Suprapubic skin (tissue), 4 donors: ENCODE measurements at regions not wholly inside any gene's neighbourhood (a gene's known extent, or its start where the extent isn't known, plus 50 kb on each side); places are given as distances from the start of the nearest gene placed in this dataset.

Experiments
- DNase-seq, 2 donors: peaks; one replicate each; pipeline ENCODE4 v3.0.0-alpha.2; 2019; ENCODE audit warnings: low spot score in 2 of 2
- H3K27ac ChIP-seq: fragments of 200-600 bp; sonication (generic); one replicate; pipeline ENCODE4 v1.5.1; 2019
- H3K27me3 ChIP-seq: fragments of 200-600 bp; sonication (generic); one replicate; pipeline ENCODE4 v1.5.1; 2019
- H3K36me3 ChIP-seq: fragments of 200-600 bp; sonication (generic); one replicate; pipeline ENCODE4 v1.5.1; 2019
- H3K4me1 ChIP-seq: fragments of 200-600 bp; sonication (generic); one replicate; pipeline ENCODE4 v1.5.1; 2019
- H3K4me3 ChIP-seq: fragments of 200-600 bp; sonication (generic); one replicate; pipeline ENCODE4 v1.5.1; 2019; ENCODE audit warnings: mild to moderate bottlenecking
- H3K9me3 ChIP-seq: fragments of 200-600 bp; sonication (generic); one replicate; pipeline ENCODE4 v1.5.1; 2019
- CTCF ChIP-seq, 2 donors: fragments of 200-600 bp in 1 of 2; fragments of 450-650 bp in 1 of 2; sonication (generic) in 1 of 2; IDR thresholded peaks; one replicate each; pipeline ENCODE4 v1.5.1; 2016 to 2019; ENCODE audit warnings: antibody characterized with exemption in 2 of 2, mild to moderate bottlenecking in 1 of 2, moderate library complexity in 1 of 2
- EP300 ChIP-seq: sonication (generic); formaldehyde crosslinking; IDR thresholded peaks from one replicate; pipeline ENCODE4 v1.6.1; 2017; ENCODE audit warnings: antibody characterized with exemption
- POLR2A ChIP-seq, 2 donors: fragments of 450-650 bp; IDR thresholded peaks; one replicate each; pipeline ENCODE4 v1.6.1; 2017; ENCODE audit warnings: antibody characterized with exemption in 2 of 2, mild to moderate bottlenecking in 2 of 2, moderate library complexity in 2 of 2
- POLR2AphosphoS5 ChIP-seq, 3 donors: sonication (generic); formaldehyde crosslinking; IDR thresholded peaks; one replicate each; pipeline ENCODE4 v1.6.1; 2017; ENCODE audit warnings: antibody characterized with exemption in 3 of 3
- WGBS: methylation state at CpG from one replicate; pipeline ENCODE4 v1.1.5; 2018; 5-methylcytosine and 5-hydroxymethylcytosine counted together

- Histone ChIP-seq H3K9me3 (no peaks in the 10 kb centered on the region), H3K27me3 (no peaks in the 10 kb centered on the region), H3K4me1 (no peaks in the 10 kb centered on the region), H3K36me3 (no peaks in the 10 kb centered on the region), H3K27ac (no peak overlapping the region), H3K4me3 (no peak overlapping the region)
- TF ChIP-seq EP300 (no peak), POLR2AphosphoS5 (IDR thresholded peaks at IDR 0.05) (no peak), CTCF (IDR thresholded peaks at IDR 0.05) (no peak), POLR2A (IDR thresholded peaks at IDR 0.05) (no peak)
- 81% methylated on average over 4 of the region's 4 CpGs for WGBS
- DNase-seq, result no peak
These were observed 365.6 kb upstream of the TMPO start for GRCh38 chr12:98149691-98150210.

GRCh38 chr12:98151105-98151590, 364.2 kb upstream of the TMPO start:
- no peak overlapping the region for H3K27ac ChIP-seq
- H3K27me3 ChIP-seq, result no peaks in the 10 kb centered on the region
- H3K4me1 ChIP-seq, result no peaks in the 10 kb centered on the region
- H3K36me3 ChIP-seq, result no peaks in the 10 kb centered on the region
- DNase-seq, result no peak
- no peak for TF ChIP-seq POLR2AphosphoS5 (IDR thresholded peaks at IDR 0.05)
- no peak for TF ChIP-seq CTCF (IDR thresholded peaks at IDR 0.05)
- TF ChIP-seq POLR2A (IDR thresholded peaks at IDR 0.05), result no peak
- TF ChIP-seq EP300, result no peak
- no peaks in the 10 kb centered on the region for H3K9me3 ChIP-seq
- 79% methylated on average over 4 of the region's 4 CpGs for WGBS
- no peak overlapping the region for H3K4me3 ChIP-seq

DNA sequence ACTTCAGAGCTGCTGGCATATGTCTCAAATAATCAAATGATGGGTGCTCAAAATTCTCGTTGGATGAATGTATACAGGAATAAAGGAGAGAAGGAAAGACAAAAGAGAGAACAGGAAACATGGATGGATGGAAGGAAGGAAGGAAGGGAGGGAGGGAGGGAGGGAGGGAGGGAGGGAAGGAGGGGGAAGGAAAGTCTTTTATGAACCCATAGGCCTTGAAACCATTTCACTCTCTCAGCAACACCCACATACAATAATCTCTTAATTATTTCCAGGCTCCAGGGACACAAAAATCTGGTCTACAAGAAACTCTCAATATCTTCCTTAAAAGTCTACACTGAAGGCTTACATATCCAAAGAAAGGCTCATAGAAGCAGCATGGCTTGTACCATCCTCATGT, 363.4 kb upstream of the TMPO start:
- Histone ChIP-seq H3K4me1 (no peaks in the 10 kb centered on the region), H3K4me3 (no peak overlapping the region), H3K27ac (no peak overlapping the region), H3K9me3 (no peaks in the 10 kb centered on the region), H3K36me3 (no peaks in the 10 kb centered on the region), H3K27me3 (no peaks in the 10 kb centered on the region)
- TF ChIP-seq POLR2AphosphoS5 (IDR thresholded peaks at IDR 0.05) (no peak), POLR2A (IDR thresholded peaks at IDR 0.05) (no peak), CTCF (IDR thresholded peaks at IDR 0.05) (no peak), EP300 (no peak)
- 68% methylated on average over 1 of the region's 1 CpG for WGBS
- no peak for DNase-seq

GRCh38 chr12:98154850-98155249, 360.5 kb upstream of the TMPO start:
- no peaks in the 10 kb centered on the region for H3K27me3 ChIP-seq
- no peaks in the 10 kb centered on the region for H3K9me3 ChIP-seq
- 23% methylated on average over 4 of the region's 4 CpGs for WGBS
- no peak for DNase-seq
- no peak overlapping the region for H3K4me3 ChIP-seq
- H3K36me3 ChIP-seq, result no peaks in the 10 kb centered on the region
- no peak overlapping the region for H3K27ac ChIP-seq
- TF ChIP-seq CTCF (IDR thresholded peaks at IDR 0.05), result no peak
- no peak for TF ChIP-seq POLR2AphosphoS5 (IDR thresholded peaks at IDR 0.05)
- no peak for TF ChIP-seq EP300
- TF ChIP-seq POLR2A (IDR thresholded peaks at IDR 0.05), result no peak
- H3K4me1 ChIP-seq, result no peaks in the 10 kb centered on the region

- TF ChIP-seq CTCF (IDR thresholded peaks at IDR 0.05) (no peak), POLR2AphosphoS5 (IDR thresholded peaks at IDR 0.05) (no peak), EP300 (no peak), POLR2A (IDR thresholded peaks at IDR 0.05) (no peak)
- H3K36me3 ChIP-seq, result no peaks in the 10 kb centered on the region
- WGBS, result 74% methylated on average over 2 of the region's 2 CpGs
These were observed 358.7 kb upstream of the TMPO start for GRCh38 chr12:98156697-98157096.

More at GRCh38 chr12:98156697-98157096, 358.7 kb upstream of the TMPO start:
- H3K27ac ChIP-seq, result no peak overlapping the region
- DNase-seq, result no peak
- H3K4me3 ChIP-seq, result no peak overlapping the region
- no peaks in the 10 kb centered on the region for H3K9me3 ChIP-seq
- no peaks in the 10 kb centered on the region for H3K27me3 ChIP-seq
- H3K4me1 ChIP-seq, result no peaks in the 10 kb centered on the region
